ENCODE measurements at regions not wholly inside any gene's neighbourhood (a gene's known extent, or its start where the extent isn't known, plus 50 kb on each side); places are given as distances from the start of the nearest gene placed in this dataset.

- no peak for TF ChIP-seq MAX (CRISPR knock-in tag; IDR thresholded peaks at IDR 0.05)
- no peak for TF ChIP-seq CTCF (IDR thresholded peaks at IDR 0.05)
- TF ChIP-seq MLX (CRISPR knock-in tag; IDR thresholded peaks at IDR 0.05): no peak
- TF ChIP-seq E2F1 (CRISPR knock-in tag; IDR thresholded peaks at IDR 0.05): no peak
- TF ChIP-seq ELF4 (CRISPR knock-in tag; IDR thresholded peaks at IDR 0.05; ENCODE audit: low read depth): no peak
- TF ChIP-seq ZNF138 (CRISPR knock-in tag; conservative IDR thresholded peaks at IDR 0.05): no peak
- no peak for TF ChIP-seq HMGXB4 (CRISPR knock-in tag; IDR thresholded peaks at IDR 0.05)
- TF ChIP-seq ZNF263 (CRISPR knock-in tag; IDR thresholded peaks at IDR 0.05; ENCODE audit: low read depth): no peak
Observed at GRCh38 chr2:155982135-155982534, 350.4 kb downstream of the NR4A2 start.
